ENCODE measurements at regions not wholly inside any gene's neighbourhood (a gene's known extent, or its start where the extent isn't known, plus 50 kb on each side); places are given as distances from the start of the nearest gene placed in this dataset.
"Not testable (repeated sequence)": the region's sequence is repeated elsewhere in the genome, so short reads cannot be mapped to it uniquely, and the experiment has no call there.

DNA sequence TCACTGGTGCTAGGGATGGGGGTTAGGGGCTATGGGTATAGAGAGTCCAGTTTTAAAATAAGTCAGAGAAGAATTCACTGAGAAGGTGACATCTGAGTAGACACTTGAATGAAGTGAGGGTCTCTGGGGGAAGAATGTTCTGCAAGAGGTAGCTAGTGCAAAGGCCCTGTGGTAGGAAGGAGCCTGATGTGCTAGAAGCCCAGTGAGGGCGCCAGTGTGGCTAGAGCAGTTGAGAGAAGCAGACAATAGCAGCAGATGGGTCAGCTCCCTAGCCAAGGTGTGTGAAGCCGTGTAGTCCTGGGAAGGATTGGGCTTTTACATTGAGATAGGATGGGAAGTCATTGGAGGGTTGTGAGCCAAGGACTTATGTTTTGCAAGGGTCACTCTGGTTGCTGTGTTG lies 105.8 kb upstream of the PELI1 start:
- Histone ChIP-seq H3K36me3 (no peaks in the 10 kb centered on the region), H3K4me1 (no peaks in the 10 kb centered on the region), H3K27ac (no peak overlapping the region), H3K27me3 (no peaks in the 10 kb centered on the region), H3K9me3 (no peaks in the 10 kb centered on the region), H3K4me3 (no peak overlapping the region)
- intact Hi-C loops (cut with DNase I) = no loop called here
- no peak for DNase-seq (ENCODE audit: extremely low spot score in 2 of 2)
- TF ChIP-seq POLR2AphosphoS5 (IDR thresholded peaks at IDR 0.05; ENCODE audit: insufficient read depth in 1 of 2, low read depth in 1 of 2) (no peak), POLR2A (IDR thresholded peaks at IDR 0.05) (no peak)
- TF ChIP-seq, protein P1, sequence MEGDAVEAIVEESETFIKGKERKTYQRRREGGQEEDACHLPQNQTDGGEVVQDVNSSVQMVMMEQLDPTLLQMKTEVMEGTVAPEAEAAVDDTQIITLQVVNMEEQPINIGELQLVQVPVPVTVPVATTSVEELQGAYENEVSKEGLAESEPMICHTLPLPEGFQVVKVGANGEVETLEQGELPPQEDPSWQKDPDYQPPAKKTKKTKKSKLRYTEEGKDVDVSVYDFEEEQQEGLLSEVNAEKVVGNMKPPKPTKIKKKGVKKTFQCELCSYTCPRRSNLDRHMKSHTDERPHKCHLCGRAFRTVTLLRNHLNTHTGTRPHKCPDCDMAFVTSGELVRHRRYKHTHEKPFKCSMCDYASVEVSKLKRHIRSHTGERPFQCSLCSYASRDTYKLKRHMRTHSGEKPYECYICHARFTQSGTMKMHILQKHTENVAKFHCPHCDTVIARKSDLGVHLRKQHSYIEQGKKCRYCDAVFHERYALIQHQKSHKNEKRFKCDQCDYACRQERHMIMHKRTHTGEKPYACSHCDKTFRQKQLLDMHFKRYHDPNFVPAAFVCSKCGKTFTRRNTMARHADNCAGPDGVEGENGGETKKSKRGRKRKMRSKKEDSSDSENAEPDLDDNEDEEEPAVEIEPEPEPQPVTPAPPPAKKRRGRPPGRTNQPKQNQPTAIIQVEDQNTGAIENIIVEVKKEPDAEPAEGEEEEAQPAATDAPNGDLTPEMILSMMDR (IDR thresholded peaks at IDR 0.05) = no peak

DNA sequence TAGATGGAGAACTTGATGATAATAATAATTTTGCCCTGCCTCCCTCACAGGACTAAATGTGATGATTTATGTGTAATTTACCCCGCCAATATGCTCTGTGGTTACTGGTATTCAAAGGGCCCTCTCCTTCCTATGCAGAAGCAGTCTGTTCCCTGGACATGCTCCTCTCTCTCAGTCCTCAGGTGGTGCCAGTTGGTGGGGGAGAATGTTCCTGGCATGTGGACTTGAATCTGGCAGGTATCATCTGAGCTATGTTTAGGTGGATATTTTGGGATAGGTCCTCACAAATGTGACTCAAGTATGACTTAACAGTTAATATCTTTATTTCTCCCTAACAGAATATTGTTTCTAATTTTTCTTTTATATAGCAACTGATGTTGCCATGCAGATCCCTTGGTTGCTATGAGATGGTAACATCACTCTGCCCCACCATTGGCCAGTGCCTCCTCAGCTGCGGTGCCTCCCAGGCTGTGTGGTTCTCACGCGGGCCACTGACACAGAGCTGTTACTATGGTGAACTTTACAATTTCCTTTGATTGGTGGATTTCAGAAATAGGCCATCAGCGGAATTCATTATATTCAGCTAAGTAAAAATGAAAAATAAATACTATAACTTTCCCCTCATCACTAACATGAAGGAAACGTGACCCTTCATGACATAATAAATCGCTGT lies 106.7 kb upstream of the PELI1 start:
- no peaks in the 10 kb centered on the region for H3K9me3 ChIP-seq
- DNase-seq (ENCODE audit: extremely low spot score in 2 of 2) = no peak
- H3K27me3 ChIP-seq = no peaks in the 10 kb centered on the region
- H3K36me3 ChIP-seq = no peaks in the 10 kb centered on the region
- TF ChIP-seq, protein P1 (IDR thresholded peaks at IDR 0.05) = no peak
- TF ChIP-seq POLR2AphosphoS5 (IDR thresholded peaks at IDR 0.05; ENCODE audit: insufficient read depth in 1 of 2, low read depth in 1 of 2) = no peak
- no peak for TF ChIP-seq POLR2A (IDR thresholded peaks at IDR 0.05)
- intact Hi-C loops (cut with DNase I) = no loop called here
- H3K4me1 ChIP-seq = no peaks in the 10 kb centered on the region
- no peak overlapping the region for H3K27ac ChIP-seq
- no peak overlapping the region for H3K4me3 ChIP-seq

DNA sequence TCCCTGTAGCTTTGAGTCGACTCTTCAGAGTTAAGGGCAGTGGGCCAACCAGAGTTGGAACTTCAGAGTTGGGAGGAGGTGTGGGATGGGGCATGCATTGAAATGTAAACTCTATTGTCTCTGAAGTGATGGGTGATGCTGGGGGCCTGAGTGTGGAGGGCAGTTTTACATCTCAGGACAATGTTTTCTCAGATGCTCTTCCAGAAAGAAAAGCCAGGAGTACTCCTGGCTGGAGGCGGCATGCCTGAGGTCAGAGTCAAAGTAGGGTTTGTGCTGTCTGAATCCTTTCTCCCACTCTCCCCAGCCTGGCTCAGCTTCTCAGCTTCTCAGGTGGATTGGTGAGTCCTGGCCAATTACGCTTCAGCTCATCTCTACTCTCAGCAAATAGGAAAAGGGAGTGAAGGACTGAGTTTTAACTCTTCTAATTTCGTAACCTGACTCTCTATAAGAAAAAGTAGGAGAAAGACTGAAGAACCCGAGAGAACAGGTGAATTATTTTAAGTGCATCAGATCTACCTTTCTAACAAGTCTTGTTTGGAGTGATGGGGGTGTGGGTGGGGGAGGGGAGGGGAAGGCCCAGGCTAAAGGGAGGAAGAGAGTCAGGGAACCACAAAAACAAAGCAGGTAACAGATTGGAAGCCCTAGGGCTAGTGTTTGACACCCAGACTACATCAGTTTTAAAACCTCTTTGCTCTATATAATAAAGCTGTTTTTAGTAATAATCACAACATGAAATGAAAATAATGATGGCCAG lies 107.5 kb upstream of the PELI1 start:
- intact Hi-C loops (cut with DNase I) = no loop called here
- DNase-seq (ENCODE audit: extremely low spot score in 2 of 2) = no peak
- no peaks in the 10 kb centered on the region for H3K9me3 ChIP-seq
- H3K27me3 ChIP-seq = no peaks in the 10 kb centered on the region
- TF ChIP-seq, protein P1 (IDR thresholded peaks at IDR 0.05) = no peak
- TF ChIP-seq POLR2AphosphoS5 (IDR thresholded peaks at IDR 0.05; ENCODE audit: insufficient read depth in 1 of 2, low read depth in 1 of 2) = no peak
- TF ChIP-seq POLR2A (IDR thresholded peaks at IDR 0.05) = no peak
- no peaks in the 10 kb centered on the region for H3K4me1 ChIP-seq
- H3K27ac ChIP-seq = no peak overlapping the region
- no peaks in the 10 kb centered on the region for H3K36me3 ChIP-seq
- no peak overlapping the region for H3K4me3 ChIP-seq

GRCh38 chr2:64252251-64252978 lies 108.2 kb upstream of the PELI1 start:
- DNase-seq (ENCODE audit: extremely low spot score in 2 of 2); H3K4me1 ChIP-seq; H3K36me3 ChIP-seq; H3K27ac ChIP-seq; H3K9me3 ChIP-seq; H3K27me3 ChIP-seq; H3K4me3 ChIP-seq; intact Hi-C loops (cut with DNase I): not testable (repeated sequence)

GRCh38 chr2:64253421-64253820 lies 109.2 kb upstream of the PELI1 start:
- H3K27me3 ChIP-seq; H3K4me1 ChIP-seq; DNase-seq (ENCODE audit: extremely low spot score in 2 of 2); H3K4me3 ChIP-seq; H3K27ac ChIP-seq; intact Hi-C loops (cut with DNase I); H3K36me3 ChIP-seq; H3K9me3 ChIP-seq: not testable (repeated sequence)

- intact Hi-C loops (cut with DNase I) = no loop called here
- no peak overlapping the region for H3K4me3 ChIP-seq
- H3K4me1 ChIP-seq = peaks cover 19% of the 10 kb centered on the region
Measured at GRCh38 chr2:64258566-64258965, 114.3 kb upstream of the PELI1 start.

More at GRCh38 chr2:64258566-64258965, 114.3 kb upstream of the PELI1 start:
- Histone ChIP-seq H3K27ac (no peak overlapping the region), H3K27me3 (no peaks in the 10 kb centered on the region), H3K9me3 (no peaks in the 10 kb centered on the region), H3K36me3 (no peaks in the 10 kb centered on the region)
- DNase-seq (ENCODE audit: extremely low spot score in 2 of 2) = no peak
- TF ChIP-seq, protein P1 (IDR thresholded peaks at IDR 0.05) = no peak
- TF ChIP-seq POLR2A (IDR thresholded peaks at IDR 0.05) = no peak
- TF ChIP-seq POLR2AphosphoS5 (IDR thresholded peaks at IDR 0.05; ENCODE audit: insufficient read depth in 1 of 2, low read depth in 1 of 2) = no peak
